HG03196 (cell line): ENCODE measurements at regions not wholly inside any gene's neighbourhood (a gene's known extent, or its start where the extent isn't known, plus 50 kb on each side); places are given as distances from the start of the nearest gene placed in this dataset.
"Not testable (repeated sequence)": the region's sequence is repeated elsewhere in the genome, so short reads cannot be mapped to it uniquely, and the experiment has no call there.

ENCODE experiments used
- ATAC-seq: cut with Tn5 transposase; IDR thresholded peaks from one replicate; pipeline ENCODE4 v1.9.1; 2021; ENCODE audit not compliant: unreplicated experiment

DNA sequence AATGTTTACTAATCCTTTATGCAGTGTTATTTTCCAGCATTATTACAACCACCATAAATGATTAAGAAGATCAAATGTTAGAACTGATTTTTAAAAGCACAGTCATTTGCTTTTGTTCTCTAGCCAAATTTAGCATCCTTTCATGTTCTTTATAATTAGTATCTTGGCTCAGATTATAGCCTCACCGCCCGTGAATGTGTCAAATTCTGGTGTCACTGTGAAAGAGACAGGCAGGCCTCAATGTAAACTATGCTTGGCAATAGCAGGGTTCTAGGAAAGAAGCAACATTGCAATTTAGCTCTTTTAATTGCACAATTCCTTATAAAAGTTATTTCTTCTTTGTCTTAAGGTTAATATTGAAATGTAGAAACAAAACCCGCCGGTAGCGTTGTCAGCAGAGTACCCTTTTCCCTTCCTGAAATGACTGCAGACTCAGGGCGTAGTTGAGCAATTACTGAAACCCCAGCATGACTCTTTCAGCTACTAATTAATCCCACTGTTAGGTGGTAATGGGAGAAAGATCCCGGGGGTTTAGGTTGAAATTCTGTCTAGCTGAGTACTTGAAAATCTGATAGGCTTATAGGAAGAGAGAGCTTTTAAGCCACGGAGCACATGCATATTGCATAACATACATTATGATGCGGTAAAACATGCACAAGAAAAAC lies 1600.5 kb upstream of the SEL1L start:
- no peak for ATAC-seq

- ATAC-seq: no peak
Measured at GRCh38 chr14:83140756-83141155, 1607.1 kb upstream of the SEL1L start.

- ATAC-seq: no peak
Measured at GRCh38 chr14:83147006-83147405, 1613.4 kb upstream of the SEL1L start.

GRCh38 chr14:83151571-83151970 lies 1617.9 kb upstream of the SEL1L start:
- ATAC-seq: no peak

DNA sequence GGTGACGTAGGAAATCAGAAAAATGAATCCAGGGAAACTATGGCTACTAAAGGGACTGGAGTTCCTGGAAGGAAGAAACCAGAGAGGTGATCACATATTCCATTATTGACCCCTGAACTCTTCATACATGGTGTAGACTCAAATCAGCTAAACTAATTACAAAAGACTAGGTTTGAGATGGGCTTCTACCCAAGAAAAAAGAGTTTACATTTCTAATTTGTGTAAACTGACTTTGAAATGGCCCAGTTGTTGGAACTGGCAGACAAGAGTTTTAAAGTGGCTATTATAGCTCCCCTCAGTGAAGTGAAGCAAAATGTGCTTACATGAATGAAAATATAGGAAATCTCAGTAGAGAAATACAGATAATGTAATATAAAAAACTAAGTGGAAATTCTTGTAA lies 1619.4 kb upstream of the SEL1L start:
- ATAC-seq: no peak

GRCh38 chr14:83162361-83162929 lies 1628.8 kb upstream of the SEL1L start:
- ATAC-seq: no peak

- no peak for ATAC-seq
Measured at GRCh38 chr14:83163016-83163415, 1629.4 kb upstream of the SEL1L start.

DNA sequence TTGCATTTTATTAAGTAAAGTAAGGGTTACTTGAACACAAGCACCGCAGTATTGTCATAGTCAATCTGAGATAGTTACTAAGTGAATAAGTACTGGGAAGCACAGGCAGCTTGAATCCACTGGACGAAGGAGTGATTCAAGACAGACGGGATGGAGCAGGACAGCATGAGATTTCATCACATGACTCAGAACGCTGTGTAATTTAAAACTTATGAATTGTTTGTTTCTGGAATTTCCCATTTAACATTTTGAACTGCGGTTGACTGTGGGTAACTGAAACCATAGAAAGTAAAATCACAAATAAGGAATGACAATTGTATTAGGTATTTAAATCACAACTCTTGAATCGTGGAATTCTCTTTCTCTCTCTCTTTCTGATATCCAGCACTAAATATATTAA lies 1630.4 kb upstream of the SEL1L start:
- ATAC-seq: no peak

- ATAC-seq: no peak
Measured at GRCh38 chr14:83164591-83164990, 1630.9 kb upstream of the SEL1L start.

GRCh38 chr14:83170165-83170564 lies 1636.5 kb upstream of the SEL1L start:
- no peak for ATAC-seq

- ATAC-seq: no peak
Measured at GRCh38 chr14:83171761-83172160, 1638.1 kb upstream of the SEL1L start.

- ATAC-seq: no peak
Measured at GRCh38 chr14:83172363-83172762, 1638.7 kb upstream of the SEL1L start.

GRCh38 chr14:83173687-83174086 lies 1640.0 kb upstream of the SEL1L start:
- no peak for ATAC-seq

- ATAC-seq: no peak
Measured at GRCh38 chr14:83184531-83184930, 1650.9 kb upstream of the SEL1L start.

DNA sequence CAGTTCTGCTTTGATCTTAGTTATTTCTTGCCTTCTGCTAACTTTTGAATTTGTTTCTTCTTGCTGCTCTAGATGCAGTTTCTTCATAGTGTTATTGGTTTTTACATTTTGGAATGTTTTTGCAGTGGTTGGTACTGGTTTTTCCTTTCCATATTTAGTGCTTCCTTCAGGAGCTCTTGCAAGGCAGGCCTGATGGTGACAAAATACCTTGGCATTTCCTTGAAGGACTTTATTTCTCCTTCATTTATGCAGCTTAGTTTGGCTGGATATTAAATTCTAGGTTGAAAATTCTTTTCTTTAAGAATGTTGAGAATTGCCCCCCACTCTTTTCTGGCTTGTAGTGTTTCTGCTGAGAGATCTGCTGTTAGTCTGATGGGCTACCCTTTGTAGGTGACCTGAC lies 1654.7 kb upstream of the SEL1L start:
- not testable (repeated sequence) for ATAC-seq

- no peak for ATAC-seq
Measured at GRCh38 chr14:83196236-83196635, 1662.6 kb upstream of the SEL1L start.

GRCh38 chr14:83197271-83197670 lies 1663.6 kb upstream of the SEL1L start:
- no peak for ATAC-seq

DNA sequence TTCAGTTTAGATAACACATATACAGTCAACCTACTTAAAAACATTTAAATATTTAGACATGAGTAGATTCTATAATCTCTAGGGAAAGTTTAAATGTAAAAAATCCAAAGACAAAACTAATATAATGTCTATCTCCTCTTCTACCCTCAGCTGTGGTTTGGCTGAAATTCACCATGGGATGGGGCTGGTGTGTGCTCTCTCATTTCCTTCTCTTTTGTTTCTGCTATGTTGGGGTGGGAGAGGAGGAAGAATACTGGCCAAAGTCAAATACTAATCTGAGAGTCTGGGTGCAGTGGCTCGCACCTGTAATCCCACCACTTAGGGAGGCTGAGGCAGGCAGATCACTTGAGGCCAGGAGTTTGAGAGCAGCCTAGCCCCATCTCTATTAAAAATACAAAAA lies 1673.9 kb upstream of the SEL1L start:
- ATAC-seq: no peak

- no peak for ATAC-seq
Measured at GRCh38 chr14:83208341-83208740, 1674.7 kb upstream of the SEL1L start.

GRCh38 chr14:83217492-83217891 lies 1683.8 kb upstream of the SEL1L start:
- ATAC-seq: no peak

DNA sequence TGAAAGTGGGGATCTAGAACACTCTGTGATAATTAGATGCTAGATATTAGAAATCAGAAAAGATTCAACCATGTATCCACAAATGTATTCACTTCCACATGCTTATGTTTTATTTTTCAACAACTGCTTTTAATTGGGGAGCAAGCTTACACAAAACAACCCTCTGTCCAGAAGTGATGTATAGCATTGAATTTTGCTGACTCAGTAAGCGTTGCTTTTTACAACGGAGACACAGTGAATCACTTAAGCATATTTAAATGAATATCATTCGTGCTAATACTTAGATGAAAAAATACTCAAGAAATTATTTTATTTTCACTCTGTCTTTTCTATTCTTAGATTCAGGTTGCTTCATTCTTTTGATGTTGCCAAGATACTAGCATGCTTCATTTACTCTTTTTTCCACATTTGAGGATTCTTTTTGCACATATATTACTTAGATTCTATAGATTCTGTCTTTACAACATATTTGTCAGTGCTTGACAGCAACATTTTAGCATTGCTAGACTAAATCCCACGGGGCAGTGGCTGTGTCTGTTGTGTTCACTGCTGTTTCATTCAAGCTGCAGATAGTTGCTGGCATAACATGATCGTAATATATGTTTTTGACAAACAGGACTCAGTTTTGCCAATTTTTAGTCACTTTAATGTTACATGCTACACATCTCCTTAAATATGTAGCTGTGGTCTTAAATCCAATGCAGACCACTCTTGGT lies 1714.4 kb upstream of the SEL1L start:
- no peak for ATAC-seq

GRCh38 chr14:83251402-83251801 lies 1717.7 kb upstream of the SEL1L start:
- no peak for ATAC-seq
